IMR-90 (cell line): ENCODE measurements at regions not wholly inside any gene's neighbourhood (a gene's known extent, or its start where the extent isn't known, plus 50 kb on each side); places are given as distances from the start of the nearest gene placed in this dataset.

Experiments
- ATAC-seq: fragments of 200-7000 bp; cut with Tn5 transposase; 2 replicates; pipeline ENCODE4 v1.9.1; 2020; ENCODE audit warnings: low read depth, mild to moderate bottlenecking, moderate library complexity
- BruUV-seq: library from RNA; stranded (reverse); fragments of 400-500 nt; replicated peaks from 2 replicates; lab custom pipeline; 2021; lab: Mats Ljungman, UMichigan
- CTCF ChIA-PET: fragments of 300-600 bp; formaldehyde crosslinking; extraction: SDS; loops from one replicate; lab custom pipeline; 2021; ENCODE audit warnings: antibody characterized with exemption; lab: Yijun Ruan, JAX
- POLR2A ChIA-PET: fragments of 300-600 bp; sonication (Branson Sonifier 250); formaldehyde crosslinking; loops from one replicate; lab custom pipeline; 2022; ENCODE audit warnings: antibody characterized with exemption; ENCODE audit not compliant: unreplicated experiment; lab: Charles Lee
- DNase-seq: peaks from one replicate; pipeline ENCODE4 v3.0.0; 2013
- H2AFZ ChIP-seq: replicated peaks from 2 replicates; pipeline ENCODE3; 2013; ENCODE audit warnings: low read length, mild to moderate bottlenecking; ENCODE audit not compliant: poor library complexity
- H2AK5ac ChIP-seq: 2 replicates; pipeline ENCODE4 v1.6.1; 2013; ENCODE audit warnings: low read depth, low read length, inconsistent platforms
- H2AK9ac ChIP-seq: replicated peaks from 2 replicates; pipeline ENCODE3; 2013; ENCODE audit warnings: mild to moderate bottlenecking, low read depth, low read length, moderate library complexity; ENCODE audit not compliant: poor library complexity
- H2BK120ac ChIP-seq: 2 replicates; pipeline ENCODE4 v1.6.1; 2013; ENCODE audit warnings: low read depth, low read length, inconsistent platforms
- H2BK15ac ChIP-seq: 3 replicates; pipeline ENCODE4 v1.6.1; 2013; ENCODE audit warnings: low read depth, low read length, inconsistent platforms
- H2BK20ac ChIP-seq: 2 replicates; pipeline ENCODE4 v1.6.1; 2013; ENCODE audit warnings: low read depth, mild to moderate bottlenecking, inconsistent platforms, low read length, moderate library complexity
- H2BK5ac ChIP-seq: 2 replicates; pipeline ENCODE4 v1.6.1; 2013; ENCODE audit warnings: mild to moderate bottlenecking, low read depth, low read length, inconsistent platforms; ENCODE audit not compliant: poor library complexity, severe bottlenecking
- H3K14ac ChIP-seq: replicated peaks from 2 replicates; pipeline ENCODE4 v1.6.1; 2013; ENCODE audit warnings: low read depth, low read length, inconsistent platforms
- H3K18ac ChIP-seq: 2 replicates; pipeline ENCODE4 v1.6.1; 2013; ENCODE audit warnings: low read depth, low read length, control low read depth
- H3K23ac ChIP-seq: 2 replicates; pipeline ENCODE4 v1.6.1; 2013; ENCODE audit warnings: low read depth, low read length, inconsistent platforms
- H3K27ac ChIP-seq: 2 replicates; pipeline ENCODE4 v1.5.1; 2013; ENCODE audit warnings: mild to moderate bottlenecking, control low read depth, low read length; ENCODE audit not compliant: insufficient read depth
- H3K27me3 ChIP-seq: 2 replicates; pipeline ENCODE4 v1.6.1; 2013; ENCODE audit warnings: low read length; ENCODE audit not compliant: control insufficient read depth, insufficient read depth
- H3K36me3 ChIP-seq: 2 replicates; pipeline ENCODE4 v1.6.1; 2013; ENCODE audit warnings: low read length, mixed read lengths; ENCODE audit not compliant: control insufficient read depth, insufficient read depth
- H3K4ac ChIP-seq: 2 replicates; pipeline ENCODE4 v1.6.1; 2013; ENCODE audit warnings: low read depth, low read length, inconsistent platforms
- H3K4me1 ChIP-seq: 2 replicates; pipeline ENCODE4 v1.6.1; 2013; ENCODE audit warnings: low read length, mixed read lengths; ENCODE audit not compliant: control insufficient read depth, insufficient read depth
- H3K4me2 ChIP-seq: 2 replicates; pipeline ENCODE4 v1.6.1; 2013; ENCODE audit warnings: low read depth, mild to moderate bottlenecking, control low read depth, low read length, moderate library complexity
- H3K4me3 ChIP-seq: 2 replicates; pipeline ENCODE4 v1.5.1; 2013; ENCODE audit warnings: low read depth, mild to moderate bottlenecking, control low read depth, low read length, moderate library complexity; ENCODE audit not compliant: insufficient read depth
- H3K56ac ChIP-seq: 2 replicates; pipeline ENCODE4 v1.6.1; 2013; ENCODE audit warnings: low read length, inconsistent platforms; ENCODE audit not compliant: insufficient read depth; ENCODE audit errors: extremely low read depth
- H3K79me1 ChIP-seq, 2 experiments: 2 replicates each; pipeline ENCODE4 v1.6.1; 2013; ENCODE audit warnings: low read length in 2 of 2, inconsistent platforms in 1 of 2, low read depth in 1 of 2
- H3K9ac ChIP-seq: 2 replicates; pipeline ENCODE4 v1.6.1; 2013; ENCODE audit warnings: low read depth, low read length, control low read depth
- H3K9me1 ChIP-seq: 2 replicates; pipeline ENCODE4 v1.6.1; 2013; ENCODE audit warnings: low read length, inconsistent platforms; ENCODE audit not compliant: insufficient read depth
- H3K9me3 ChIP-seq: 2 replicates; pipeline ENCODE4 v1.6.1; 2013; ENCODE audit warnings: low read length; ENCODE audit not compliant: control insufficient read depth, insufficient read depth
- H4K20me1 ChIP-seq: 2 replicates; pipeline ENCODE4 v1.6.1; 2013; ENCODE audit warnings: low read length, inconsistent platforms; ENCODE audit not compliant: insufficient read depth
- H4K5ac ChIP-seq: 2 replicates; pipeline ENCODE4 v1.6.1; 2013; ENCODE audit warnings: mild to moderate bottlenecking, low read depth, low read length, control low read depth
- H4K8ac ChIP-seq, 2 experiments: 2 replicates each; pipeline ENCODE4 v1.6.1; 2013; ENCODE audit warnings: low read depth in 2 of 2, low read length in 2 of 2, control low read depth in 1 of 2, inconsistent platforms in 1 of 2
- H4K91ac ChIP-seq: 2 replicates; pipeline ENCODE4 v1.6.1; 2013; ENCODE audit warnings: low read depth, low read length, inconsistent platforms; ENCODE audit not compliant: insufficient read depth
- BHLHE40 ChIP-seq: fragments of 150-350 bp; IDR thresholded peaks from 2 replicates; pipeline ENCODE4 v1.6.1; 2016; ENCODE audit warnings: mild to moderate bottlenecking, low read depth, low read length
- CEBPB ChIP-seq: IDR thresholded peaks from 2 replicates; pipeline ENCODE4 v1.6.1; 2012; ENCODE audit warnings: low read depth, low read length, improper control_type of control experiment
- CHD1 ChIP-seq: IDR thresholded peaks from 2 replicates; pipeline ENCODE4 v1.6.1; 2012; ENCODE audit warnings: low read depth, low read length, improper control_type of control experiment
- FOS ChIP-seq: fragments of 150-350 bp; IDR thresholded peaks from 2 replicates; pipeline ENCODE4 v1.6.1; 2016; ENCODE audit warnings: low read depth, low read length
- MXI1 ChIP-seq: IDR thresholded peaks from 2 replicates; pipeline ENCODE4 v1.6.1; 2012; ENCODE audit warnings: low read depth, mild to moderate bottlenecking, low read length, moderate library complexity, borderline replicate concordance
- NFE2L2 ChIP-seq: fragments of 150-350 bp; IDR thresholded peaks from 2 replicates; pipeline ENCODE4 v1.6.1; 2016; ENCODE audit warnings: low read depth, mild to moderate bottlenecking, low read length
- POLR2A ChIP-seq: IDR thresholded peaks from 2 replicates; pipeline ENCODE4 v1.6.1; 2012; ENCODE audit warnings: mild to moderate bottlenecking, low read depth, low read length
- RCOR1 ChIP-seq: IDR thresholded peaks from 2 replicates; pipeline ENCODE4 v1.6.1; 2012; ENCODE audit warnings: mild to moderate bottlenecking, low read length, improper control_type of control experiment; ENCODE audit not compliant: insufficient replicate concordance
- RFX5 ChIP-seq: IDR thresholded peaks from 2 replicates; pipeline ENCODE4 v1.8.0; 2012; ENCODE audit warnings: low read depth, mild to moderate bottlenecking, low read length, moderate library complexity
- SMC3 ChIP-seq: fragments of 150-350 bp; IDR thresholded peaks from 2 replicates; pipeline ENCODE4 v1.6.1; 2016; ENCODE audit warnings: low read depth, mild to moderate bottlenecking, antibody characterized with exemption, low read length, moderate library complexity
- WGBS, 2 experiments: methylation state at CpG; one replicate each; pipeline versions ENCODE4 v1.1.5 to v1.1.7; 2013; ENCODE audit warnings: missing lambda C conversion rate in 2 of 2; ENCODE audit not compliant: insufficient read length in 1 of 2; ENCODE audit errors: extremely low coverage in 2 of 2; 5-methylcytosine and 5-hydroxymethylcytosine counted together
- dilution Hi-C: fragments of 300-500 bp; cut with HindIII; formaldehyde crosslinking; loops from one replicate; pipeline ENCODE4 v1.14.3; 2018; ENCODE audit warnings: low sequenced_read_pairs; ENCODE audit not compliant: unreplicated experiment
- in situ Hi-C: fragments of 300-500 bp; cut with MboI; formaldehyde crosslinking; loops from 3 replicates; pipeline ENCODE4 v1.14.3; 2019; ENCODE audit warnings: low sequenced_read_pairs, inconsistent platforms, mixed read lengths
- intact Hi-C: fragments of 100-400 bp; cut with micrococcal nuclease; formaldehyde crosslinking; loops from 2 replicates; pipeline ENCODE4 v1.10.0; 2022
- TF ChIP-seq, protein P1 (sequence below): fragments of 150-350 bp; IDR thresholded peaks from 2 replicates; pipeline ENCODE4 v1.6.1; 2016; ENCODE audit warnings: low read depth, mild to moderate bottlenecking, low read length, moderate library complexity, borderline replicate concordance

DNA sequence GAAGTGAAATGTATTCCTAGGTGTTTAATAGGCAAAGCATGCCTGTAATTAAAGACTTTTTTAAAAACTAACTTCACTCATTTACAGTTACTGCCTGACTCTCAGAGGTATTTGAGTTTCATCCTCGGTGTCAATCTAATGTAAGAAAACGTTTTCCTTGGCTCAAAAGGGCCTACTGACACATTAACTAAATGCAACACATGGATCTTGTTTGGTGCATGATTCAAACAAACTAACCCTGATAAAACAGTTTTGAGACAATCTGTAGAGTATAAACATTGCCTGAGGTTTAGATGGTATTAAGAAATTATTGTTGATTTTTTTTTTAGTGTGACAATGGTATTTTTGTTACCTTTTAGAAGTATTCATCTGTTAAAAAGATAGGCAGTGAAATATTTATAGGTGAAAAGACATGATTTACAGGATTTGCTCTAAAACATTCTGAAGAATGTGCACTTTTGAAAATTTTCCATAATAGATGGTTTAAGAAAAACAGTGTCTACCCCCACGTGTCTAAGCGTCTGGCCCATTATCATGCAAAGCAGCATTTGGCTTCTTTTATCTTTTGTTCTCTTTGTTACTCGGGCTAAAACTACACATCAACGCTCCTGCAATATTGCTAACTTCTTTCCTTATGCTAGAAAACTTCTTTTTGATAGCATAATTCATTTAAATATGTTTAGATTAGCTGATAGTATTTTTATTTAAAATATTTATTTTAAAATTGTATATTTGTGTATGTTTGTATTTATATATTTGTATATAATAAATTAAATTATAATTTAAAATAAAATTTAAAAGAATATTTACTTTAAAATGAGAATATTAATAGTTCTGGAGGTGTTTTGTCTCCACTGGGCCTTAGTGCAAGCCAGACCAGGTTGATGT is 160.2 kb upstream of the NDUFV2 start:
- peak overlapping the region; percentile 82; the same call in 1 of the 2 replicates for H2BK20ac ChIP-seq
- peak overlapping the region; percentile 89 for H3K4ac ChIP-seq
- intact Hi-C loops (no loop called here), in situ Hi-C loops (no loop called here), dilution Hi-C loops (no loop called here)
- H4K91ac ChIP-seq, result peak overlapping the region; percentile 62; the same call in 1 of the 2 replicates
- H3K18ac ChIP-seq, result peak overlapping the region; percentile 85; the same call in 1 of the 2 replicates
- ChIA-PET POLR2A (no interaction called here), CTCF (no interaction called here)
- TF ChIP-seq RCOR1 (no peak), NFE2L2 (no peak), SMC3 (no peak), BHLHE40 (no peak), MXI1 (no peak), CHD1 (no peak), RFX5 (no peak), POLR2A (no peak), CEBPB (no peak), FOS (no peak)
- TF ChIP-seq, protein P1, sequence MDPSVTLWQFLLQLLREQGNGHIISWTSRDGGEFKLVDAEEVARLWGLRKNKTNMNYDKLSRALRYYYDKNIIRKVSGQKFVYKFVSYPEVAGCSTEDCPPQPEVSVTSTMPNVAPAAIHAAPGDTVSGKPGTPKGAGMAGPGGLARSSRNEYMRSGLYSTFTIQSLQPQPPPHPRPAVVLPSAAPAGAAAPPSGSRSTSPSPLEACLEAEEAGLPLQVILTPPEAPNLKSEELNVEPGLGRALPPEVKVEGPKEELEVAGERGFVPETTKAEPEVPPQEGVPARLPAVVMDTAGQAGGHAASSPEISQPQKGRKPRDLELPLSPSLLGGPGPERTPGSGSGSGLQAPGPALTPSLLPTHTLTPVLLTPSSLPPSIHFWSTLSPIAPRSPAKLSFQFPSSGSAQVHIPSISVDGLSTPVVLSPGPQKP, result no peak
- no peak for DNase-seq
- H2BK15ac ChIP-seq, result peak overlapping the region; percentile 86; the same call in 2 of the 3 replicates
- peak overlapping the region; percentile 68; the same call in 1 of the 2 replicates for H3K23ac ChIP-seq
- H3K27me3 ChIP-seq, result no peaks in the 10 kb centered on the region
- WGBS, 2 experiments, result 63% methylated on average over 2 of the region's 6 CpGs; no CpG with 5 or more reads in 1 of the 2 experiments
- no peaks in the 10 kb centered on the region for H3K36me3 ChIP-seq
- H3K4me3 ChIP-seq, result no peak overlapping the region
- H3K56ac ChIP-seq, result no peak overlapping the region
- peaks cover 26% of the 10 kb centered on the region for H3K9me1 ChIP-seq
- H3K27ac ChIP-seq, result peak overlapping the region; percentile 2; the same call in 1 of the 2 replicates
- no TSS peak for BruUV-seq
- peak overlapping the region; percentile 27 to 57; a peak in 2 of 4 replicates for H4K8ac ChIP-seq
- no peak overlapping the region for H3K9ac ChIP-seq
- H3K14ac ChIP-seq, result peak overlapping the region; percentile 60; the same call in 1 of the 2 replicates
- H4K5ac ChIP-seq, result peak overlapping the region; percentile 4; the same call in 1 of the 2 replicates
- no peak overlapping the region for H2AK9ac ChIP-seq
- H2AFZ ChIP-seq, result peak overlapping the region; percentile 70
- no peaks in the 10 kb centered on the region for H4K20me1 ChIP-seq
- H2BK5ac ChIP-seq, result peak overlapping the region; percentile 18
- H3K4me2 ChIP-seq, result no peak overlapping the region
- no peak for ATAC-seq
- H2BK120ac ChIP-seq, result peak overlapping the region; percentile 98
- H3K4me1 ChIP-seq, result peaks cover 23% of the 10 kb centered on the region
- peak overlapping the region; percentile 99; the same call in 1 of the 2 replicates for H2AK5ac ChIP-seq
- H3K9me3 ChIP-seq, result peaks cover 6% of the 10 kb centered on the region; the same call in 1 of the 2 replicates
- peaks cover 0 to 11% of the 10 kb centered on the region in 2 experiments; a peak in 1 of 4 replicates for H3K79me1 ChIP-seq
